ENCODE measurements at regions not wholly inside any gene's neighbourhood (a gene's known extent, or its start where the extent isn't known, plus 50 kb on each side); places are given as distances from the start of the nearest gene placed in this dataset.
A peak's percentile ranks its signal among the peaks of the same experiment; 100 is the strongest.

- peak overlapping the region in 1 of 3 experiments; percentile 88; a peak in 1 of 7 replicates for H3K27ac Mint-ChIP-seq
- H2AFZ ChIP-seq (ENCODE audit: low read length) = no peak overlapping the region
These were observed 75.4 kb upstream of the CLDN14 start for GRCh38 chr21:36555199-36555800.

More at GRCh38 chr21:36555199-36555800, 75.4 kb upstream of the CLDN14 start:
- Mint-ChIP-seq H3K4me1 (peaks cover 4 to 13% of the 10 kb centered on the region in 2 experiments), H3K4me3 (no peak overlapping the region), H3K36me3 (ENCODE audit: insufficient read depth in 1 of 3, low read depth in 3 of 3) (no peaks in the 10 kb centered on the region), H3K9me3 (no peaks in the 10 kb centered on the region), H3K27me3 (ENCODE audit: low read depth) (no peaks in the 10 kb centered on the region; the same call in 1 of the 2 replicates)
- no peaks in the 10 kb centered on the region for H3K79me1 ChIP-seq (ENCODE audit: insufficient read depth, low read depth, low read length, poor library complexity, severe bottlenecking)
- no peak overlapping the region for H4K8ac ChIP-seq (replicated peaks; ENCODE audit: insufficient read length, low read depth, low read length)
- H3K4me2 ChIP-seq (ENCODE audit: insufficient read depth, insufficient read length, low read length) = no peak overlapping the region
- H3K27me3 ChIP-seq (ENCODE audit: insufficient read depth, low read length) = no peaks in the 10 kb centered on the region
- H4K5ac ChIP-seq (ENCODE audit: insufficient read length, low read depth, low read length) = no peak overlapping the region
- no peaks in the 10 kb centered on the region for H4K20me1 ChIP-seq (ENCODE audit: control insufficient read depth, insufficient read depth, insufficient read length)
- no peak overlapping the region for H2BK12ac ChIP-seq (ENCODE audit: insufficient read length, low read depth, low read length)
- no peak overlapping the region for H3K18ac ChIP-seq (ENCODE audit: insufficient read length, low read depth, low read length)
- WGBS (ENCODE audit: extremely low coverage, insufficient read length, low lambda C conversion rate) = no CpG with 5 or more reads among the region's 16 CpGs
- no peak overlapping the region for H3K56ac ChIP-seq (ENCODE audit: insufficient read length, low read depth, low read length)
- no peak for TF ChIP-seq CTCF (conservative IDR thresholded peaks at IDR 0.05)
- no peaks in the 10 kb centered on the region for H3K79me2 ChIP-seq (ENCODE audit: insufficient read depth, low read length)
- DNase-seq = no peak
- H3K23ac ChIP-seq (ENCODE audit: insufficient read length, low read depth, low read length) = no peak overlapping the region
- H4K91ac ChIP-seq (ENCODE audit: insufficient read length, low read depth, low read length) = no peak overlapping the region
- H2BK5ac ChIP-seq (ENCODE audit: insufficient read length, low read length) = no peak overlapping the region
- H3K9me3 ChIP-seq (ENCODE audit: control insufficient read depth, low read depth, low read length) = no peaks in the 10 kb centered on the region
- H3K4ac ChIP-seq (ENCODE audit: low read depth, low read length) = no peak overlapping the region
- H3K4me1 ChIP-seq (ENCODE audit: insufficient read depth, low read length) = no peaks in the 10 kb centered on the region
- no peak overlapping the region for H2BK15ac ChIP-seq (ENCODE audit: low read depth, low read length)
- H3K23me2 ChIP-seq (ENCODE audit: insufficient read length, low read depth, low read length, poor library complexity, severe bottlenecking) = no peaks in the 10 kb centered on the region
- no peak overlapping the region for H3T11ph ChIP-seq (ENCODE audit: low read length)
- no peak overlapping the region for H3K9ac ChIP-seq (ENCODE audit: extremely low read depth, insufficient read length, low read length)
- H2BK20ac ChIP-seq (ENCODE audit: low read depth, low read length, poor library complexity, severe bottlenecking) = no peak overlapping the region
- no peak overlapping the region for H2BK120ac ChIP-seq (ENCODE audit: low read depth, low read length, poor library complexity, severe bottlenecking)
- H3K27ac ChIP-seq (ENCODE audit: insufficient read length, low read depth, low read length) = no peak overlapping the region
- no peak overlapping the region for H2AK5ac ChIP-seq (ENCODE audit: insufficient read length, low read length)
- no peak overlapping the region for H3K14ac ChIP-seq (ENCODE audit: insufficient read depth, low read length)
